ENCODE measurements at regions not wholly inside any gene's neighbourhood (a gene's known extent, or its start where the extent isn't known, plus 50 kb on each side); places are given as distances from the start of the nearest gene placed in this dataset.
"Not testable (repeated sequence)": the region's sequence is repeated elsewhere in the genome, so short reads cannot be mapped to it uniquely, and the experiment has no call there.

DNA sequence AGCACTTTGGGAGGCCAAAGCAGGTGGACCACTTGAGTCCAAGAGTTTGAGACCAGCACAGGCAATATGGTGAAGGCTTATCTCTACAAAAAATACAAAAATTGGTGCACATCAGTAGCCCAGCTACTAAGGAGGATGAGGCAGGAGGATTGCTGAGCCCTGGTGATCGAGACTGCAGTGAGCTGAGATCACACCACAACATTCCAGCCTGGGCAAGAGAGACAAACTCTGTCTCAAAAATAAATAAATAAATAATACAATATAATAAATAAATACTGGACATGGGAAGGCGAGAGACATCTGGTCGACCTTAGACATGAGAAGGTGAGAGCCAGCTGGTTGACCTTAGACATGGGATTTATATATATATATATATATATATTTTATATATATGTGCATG is 119.8 kb upstream of the SLC38A4 start:
- no peak for DNase-seq

DNA sequence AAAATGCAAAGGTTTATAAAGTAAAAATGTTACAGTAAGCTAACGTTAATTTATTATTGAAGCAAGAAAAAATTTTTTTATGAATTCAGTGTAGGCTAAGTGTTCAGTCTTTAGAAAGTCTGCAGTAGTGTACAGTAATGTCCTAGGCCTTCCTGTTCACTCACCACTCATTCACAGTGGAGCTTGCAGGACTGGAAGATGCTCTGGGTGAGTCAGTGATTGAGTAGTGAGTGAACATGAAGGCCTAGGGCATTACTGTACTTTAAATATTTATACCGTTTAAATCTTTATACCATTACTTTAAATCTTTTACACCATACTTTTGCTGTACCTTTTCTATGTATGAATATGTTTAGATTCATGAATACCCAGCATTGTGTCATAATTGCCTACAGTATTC is 120.3 kb upstream of the SLC38A4 start:
- no peak for DNase-seq

DNA sequence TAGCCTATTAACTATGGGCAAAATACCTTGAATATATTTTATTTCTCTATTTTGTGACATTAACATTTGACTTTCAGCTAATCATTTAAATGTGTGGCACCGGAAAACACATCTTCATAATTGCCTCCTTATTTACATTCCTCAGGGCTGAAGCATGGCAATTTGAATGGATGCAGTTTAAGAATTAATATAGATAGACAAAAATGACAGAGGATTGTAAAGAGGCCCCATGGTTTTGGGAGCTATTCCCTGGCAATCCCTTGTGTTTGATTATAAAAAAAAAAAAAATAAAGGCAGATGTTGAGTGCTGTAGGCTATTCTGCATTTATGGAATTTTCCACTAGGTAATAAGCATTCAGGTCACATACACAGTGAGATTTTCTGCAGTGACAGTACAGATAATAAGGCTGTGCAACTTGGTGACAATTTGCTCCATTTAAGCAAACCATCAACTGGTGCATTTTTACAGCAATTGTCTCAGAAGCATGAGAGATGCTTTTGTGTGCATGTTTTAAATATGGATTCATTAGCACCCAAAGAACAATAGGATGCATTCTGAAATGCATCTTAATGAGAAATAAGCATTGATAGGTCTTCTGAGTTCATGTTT is 123.2 kb upstream of the SLC38A4 start:
- DNase-seq, result no peak

DNA sequence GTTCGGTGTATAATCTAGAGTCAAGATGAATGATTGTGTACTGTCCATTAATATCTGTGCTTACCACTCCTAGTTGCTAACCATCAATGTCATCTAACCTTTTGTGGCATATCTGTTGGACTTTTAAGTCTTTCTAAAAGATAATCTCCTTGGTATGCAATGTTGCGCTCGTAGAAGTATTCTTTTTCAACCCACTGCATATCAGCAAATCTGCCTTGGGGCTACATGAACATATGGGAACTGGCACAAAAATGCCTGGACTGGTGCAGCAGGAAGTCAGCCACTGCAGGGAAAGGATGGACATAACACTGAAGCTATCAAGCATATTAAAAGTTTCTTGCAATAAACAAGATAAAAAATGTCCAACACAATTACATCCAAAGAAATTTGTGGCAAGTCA is 124.3 kb upstream of the SLC38A4 start:
- DNase-seq, result no peak

DNA sequence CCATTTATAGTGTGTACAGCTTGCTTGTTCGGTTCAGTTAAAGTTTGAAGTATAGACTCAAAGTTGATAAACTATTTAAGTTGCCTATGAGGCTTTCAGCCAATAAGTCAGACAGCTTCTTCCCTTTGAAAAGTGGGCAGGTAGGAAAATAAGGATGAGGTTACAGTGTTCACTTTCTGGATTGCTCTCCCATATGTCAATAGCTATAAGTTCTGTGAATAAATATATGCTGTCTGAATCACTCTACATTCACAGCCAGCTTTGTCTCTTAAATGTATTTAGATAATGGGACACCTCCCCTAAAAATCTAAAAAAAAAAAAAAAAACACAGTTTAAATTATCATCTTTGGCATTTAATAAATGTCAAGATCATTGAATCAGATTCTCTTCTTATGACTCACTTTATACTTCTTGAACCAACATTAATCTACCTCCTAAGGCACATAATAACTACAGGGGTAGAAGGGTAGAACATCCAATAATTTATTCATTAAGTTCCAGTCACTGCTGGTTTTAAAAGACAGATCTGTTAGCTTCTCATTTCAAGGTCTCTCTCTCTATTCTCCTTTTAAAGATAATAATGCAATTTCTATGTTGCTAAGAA is 126.4 kb upstream of the PCED1B start:
- DNase-seq, result no peak

DNA sequence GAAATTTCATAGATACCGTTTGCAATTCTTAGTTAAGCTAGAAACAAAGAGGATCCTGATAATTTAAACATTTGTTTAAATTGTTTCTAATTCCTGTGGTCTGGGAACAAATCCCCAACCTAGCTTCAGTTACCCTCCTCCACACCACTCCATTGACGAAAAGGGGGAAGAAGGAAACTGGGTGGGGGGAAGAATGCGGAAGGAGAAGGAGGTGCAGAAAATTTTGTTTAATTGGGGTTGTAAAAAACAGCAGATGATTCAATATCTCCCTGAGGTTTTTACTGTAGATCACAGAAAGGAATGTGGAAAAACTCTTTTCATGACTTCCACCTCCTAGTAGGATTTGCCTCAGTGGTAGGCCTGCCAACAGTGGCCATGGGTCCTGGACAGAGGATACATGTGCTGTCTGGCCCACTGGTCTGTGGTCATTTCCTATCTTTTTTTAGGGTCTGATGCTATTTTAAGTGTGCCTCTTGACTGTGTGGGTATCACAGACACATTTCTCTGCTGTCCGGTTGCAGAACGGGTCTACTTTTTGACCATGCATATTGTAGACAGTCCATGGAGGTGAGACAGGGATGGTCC is 122.9 kb upstream of the PCED1B start:
- DNase-seq, result no peak

DNA sequence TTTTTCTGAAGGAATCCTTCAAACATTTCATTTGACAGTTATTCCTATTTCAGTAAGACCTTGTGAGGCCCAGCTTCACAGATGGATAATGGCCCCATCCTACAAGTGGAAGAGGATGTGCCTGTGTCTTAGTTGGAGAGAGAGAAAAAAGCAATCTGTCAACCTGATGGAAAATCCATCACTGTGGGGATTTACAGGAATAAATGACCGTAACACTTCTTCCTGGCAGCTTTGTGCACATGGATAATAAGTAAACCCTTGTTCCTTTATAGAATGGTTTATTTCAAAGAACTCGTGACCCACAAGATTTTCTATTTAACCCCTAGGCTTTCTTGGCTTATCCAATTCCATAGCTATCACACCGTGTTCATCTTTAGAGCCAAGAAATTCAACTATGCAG is 121.4 kb upstream of the PCED1B start:
- no peak for DNase-seq

DNA sequence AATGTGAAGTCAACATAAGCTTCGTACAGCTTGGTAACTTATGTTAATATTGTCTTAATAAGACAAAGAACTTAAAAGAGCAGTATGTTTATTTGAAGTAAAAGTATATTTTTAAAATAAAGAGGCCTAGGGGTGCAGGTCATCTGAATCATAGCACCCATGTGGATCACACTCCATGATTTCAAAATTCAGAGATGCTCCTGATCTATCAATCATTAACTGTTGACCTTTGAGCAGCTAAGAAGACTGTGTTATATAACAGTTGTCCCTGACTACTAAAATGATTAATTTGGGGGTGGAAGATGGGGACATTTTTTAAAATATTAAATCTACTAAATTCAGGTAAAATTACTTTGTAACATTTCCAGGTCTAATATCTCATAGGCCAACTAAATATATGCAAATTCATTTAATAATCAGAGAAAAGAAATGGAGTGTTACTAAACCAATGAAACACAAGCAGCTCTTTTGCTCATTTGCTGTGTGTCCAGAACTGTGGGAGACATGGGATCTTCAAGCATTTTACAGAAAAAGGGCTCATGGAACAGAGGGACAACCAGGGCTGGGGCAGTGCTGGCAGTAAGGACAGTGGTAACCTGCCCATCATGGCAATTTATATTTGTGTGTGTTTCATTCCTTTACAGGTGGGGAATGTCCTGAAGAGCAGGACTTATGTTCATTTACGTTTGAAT is 120.7 kb upstream of the PCED1B start:
- DNase-seq, result no peak

DNA sequence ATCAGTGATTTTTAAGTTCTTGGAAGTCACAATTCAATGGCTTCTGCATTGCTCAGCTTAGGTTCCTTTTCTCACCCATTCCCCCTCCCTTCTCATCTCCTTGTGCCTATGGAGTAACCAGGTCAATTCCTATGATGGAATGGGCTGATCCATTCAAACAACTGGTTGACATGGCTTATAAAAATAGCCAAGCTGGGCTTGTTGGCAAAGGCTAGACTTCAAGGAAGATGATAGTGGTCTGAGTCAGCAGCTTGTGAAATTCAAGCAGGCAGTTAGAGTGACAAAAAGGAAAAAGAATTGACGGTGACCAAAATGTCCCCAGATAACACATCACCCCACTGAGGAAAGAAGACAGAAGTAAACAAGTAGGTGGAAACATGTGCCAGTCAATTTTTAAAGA is 119.9 kb upstream of the PCED1B start:
- DNase-seq, result peak; percentile 20 to 82 (median 22)

DNA sequence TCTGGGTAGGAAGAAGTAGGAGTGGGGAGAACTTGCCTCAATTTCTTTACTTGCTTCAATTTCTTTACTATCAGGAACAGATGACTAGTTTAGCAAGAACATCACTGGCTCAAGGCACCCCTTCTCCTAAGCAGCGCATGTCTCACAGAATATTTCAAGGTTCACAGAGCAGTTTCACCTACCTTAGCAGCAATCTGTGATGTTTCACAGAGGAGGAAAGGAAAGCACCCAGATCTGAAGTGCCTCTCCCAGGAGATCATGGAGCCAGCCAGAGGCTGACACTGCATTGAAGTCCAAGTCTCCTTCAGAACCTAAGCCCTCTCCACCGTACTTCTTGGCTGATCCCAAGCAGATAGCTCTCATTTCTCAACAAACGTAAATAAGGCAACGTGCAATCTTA is 118.7 kb upstream of the PCED1B start:
- DNase-seq, result no peak

DNA sequence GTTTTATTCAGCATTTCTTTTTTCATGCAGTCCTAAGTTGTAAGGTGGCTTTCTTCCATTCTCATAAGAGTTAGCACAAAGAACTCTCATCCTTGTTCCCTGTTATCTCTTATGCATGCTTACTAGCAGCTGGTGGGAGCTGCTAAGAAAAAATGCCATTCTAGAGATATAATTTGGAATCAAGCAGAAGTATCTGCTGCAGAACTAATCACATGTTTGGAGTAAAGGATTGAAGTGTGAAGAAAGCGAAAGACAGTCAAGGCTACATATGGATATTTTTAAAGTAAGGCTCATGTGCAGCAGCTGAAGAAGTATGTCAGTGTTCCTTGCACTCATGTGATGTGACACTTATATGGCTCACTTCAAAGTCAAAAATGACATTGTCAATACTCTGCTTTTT is 116.2 kb upstream of the PCED1B start:
- DNase-seq, result no peak

DNA sequence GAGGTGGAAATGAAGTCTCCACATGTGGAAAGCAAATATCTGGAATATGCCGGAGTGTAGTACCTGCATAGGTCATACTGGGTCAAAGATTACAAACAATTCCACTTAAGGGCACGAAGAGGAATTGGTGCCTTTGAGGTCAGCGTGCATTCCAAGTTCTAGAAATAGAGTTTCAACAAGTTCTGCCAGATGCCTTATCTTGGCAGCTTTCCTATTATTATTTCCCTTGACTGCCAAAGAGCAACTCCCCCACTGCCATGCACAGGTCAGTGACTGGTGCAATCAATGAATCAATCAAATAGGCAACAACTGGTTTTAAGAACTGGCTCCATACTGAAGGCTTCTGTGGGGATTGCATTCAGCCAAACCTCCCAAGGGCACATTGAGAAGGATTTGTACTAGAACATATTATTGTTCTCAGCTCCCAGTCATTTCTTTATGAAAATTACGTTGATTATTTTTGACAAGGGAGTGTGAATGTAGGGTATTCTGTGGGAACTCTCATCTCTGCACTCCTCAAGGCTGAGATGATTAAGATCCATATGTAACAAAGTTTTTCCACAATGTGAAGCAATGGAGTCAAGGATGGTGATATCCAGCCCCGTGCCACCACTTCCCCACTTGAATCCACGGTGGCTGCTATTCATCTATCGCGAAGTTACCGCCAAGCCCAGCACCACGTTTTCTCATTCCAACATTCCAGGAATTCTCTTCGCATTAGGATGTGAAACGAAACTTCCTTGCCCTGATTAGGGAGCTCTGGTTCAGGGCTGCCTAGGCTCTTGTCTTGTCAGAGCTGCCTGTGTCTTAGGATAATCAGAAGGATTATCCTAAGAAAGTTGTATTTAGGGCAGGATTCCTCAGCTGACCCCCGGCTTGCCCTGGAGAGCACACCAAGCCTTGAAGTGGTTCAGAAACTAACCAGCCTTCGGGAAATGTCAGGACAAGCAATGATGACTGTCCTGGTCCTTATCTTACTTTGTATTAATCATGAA is 115.1 kb upstream of the PCED1B start:
- DNase-seq, result peak in 1 of 3 donors; percentile 62

DNA sequence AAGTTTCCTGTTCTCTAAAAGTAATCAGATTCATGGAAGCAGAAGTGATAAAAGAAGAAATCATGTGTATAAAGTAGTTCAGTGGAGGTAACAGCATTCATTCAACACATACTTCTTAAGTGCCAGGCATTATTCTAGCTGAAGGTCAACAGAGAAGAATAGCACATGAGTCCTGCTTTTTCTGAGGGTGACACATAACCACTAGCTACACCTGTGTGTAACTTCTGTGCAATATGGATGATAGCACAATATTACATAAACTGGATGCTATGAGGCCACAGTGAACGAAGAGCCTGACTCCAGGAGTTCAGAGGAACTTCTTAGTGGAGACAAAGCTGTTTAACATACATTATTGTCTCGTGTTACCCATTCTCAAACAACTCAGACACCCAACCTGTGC is 114.3 kb upstream of the PCED1B start:
- no peak for DNase-seq

DNA sequence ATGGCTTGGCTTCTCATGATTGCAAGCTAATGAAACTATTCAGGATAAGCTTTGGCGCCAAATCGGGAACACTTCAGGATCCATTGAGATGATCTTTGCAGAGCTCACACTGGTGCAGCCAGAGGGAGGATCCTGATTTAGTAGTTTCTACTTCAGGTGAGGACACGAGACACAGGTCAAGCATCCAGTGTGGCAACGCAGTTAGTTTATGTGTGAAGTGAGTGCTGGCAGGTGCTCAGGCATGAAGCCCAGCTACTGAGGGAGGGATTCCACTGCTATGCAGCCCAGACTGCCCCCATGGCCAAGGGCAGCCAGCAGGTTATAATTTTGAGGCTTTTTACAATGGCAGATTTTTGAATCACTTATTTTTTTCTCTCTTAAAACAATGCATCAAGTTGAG is 113.5 kb upstream of the PCED1B start:
- no peak for DNase-seq

DNA sequence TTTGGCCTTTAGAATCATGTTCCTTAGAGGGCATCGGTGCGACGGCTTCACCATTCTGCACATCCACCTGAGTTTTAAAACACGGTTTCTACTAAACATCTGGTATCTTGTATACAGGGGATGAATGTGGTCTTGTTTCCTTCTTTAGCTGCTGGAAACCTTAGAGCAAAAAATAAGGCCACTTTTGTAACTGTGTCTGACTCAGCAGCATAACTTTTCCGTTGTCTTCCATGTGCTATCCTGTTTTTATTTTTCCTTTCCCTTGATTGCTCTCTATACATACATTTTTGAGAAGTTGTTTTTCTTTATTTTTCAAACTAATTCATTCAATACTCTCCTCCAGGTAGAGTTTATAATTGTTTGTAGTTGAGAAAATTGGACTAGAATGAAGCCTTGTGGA is 108.8 kb upstream of the PCED1B start:
- no peak for DNase-seq

DNA sequence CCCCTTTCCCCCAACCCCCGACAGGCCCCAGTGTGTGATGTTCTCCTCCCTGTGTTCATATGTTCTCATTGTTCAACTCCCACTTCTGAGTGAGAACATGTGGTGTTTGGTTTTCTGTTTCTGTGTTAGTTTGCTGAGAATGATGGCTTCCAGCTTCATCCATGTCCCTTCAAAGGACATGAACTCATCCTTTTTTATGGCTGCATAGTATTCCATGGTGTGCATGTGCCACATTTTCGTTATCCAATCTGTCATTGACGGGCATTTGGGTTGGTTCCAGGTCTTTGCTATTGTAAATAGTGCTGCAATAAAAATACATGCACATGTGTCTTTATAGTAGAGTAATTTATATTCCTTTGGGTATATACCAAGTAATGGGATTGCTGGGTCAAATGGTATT is 105.5 kb upstream of the PCED1B start:
- DNase-seq, result not testable (repeated sequence)

DNA sequence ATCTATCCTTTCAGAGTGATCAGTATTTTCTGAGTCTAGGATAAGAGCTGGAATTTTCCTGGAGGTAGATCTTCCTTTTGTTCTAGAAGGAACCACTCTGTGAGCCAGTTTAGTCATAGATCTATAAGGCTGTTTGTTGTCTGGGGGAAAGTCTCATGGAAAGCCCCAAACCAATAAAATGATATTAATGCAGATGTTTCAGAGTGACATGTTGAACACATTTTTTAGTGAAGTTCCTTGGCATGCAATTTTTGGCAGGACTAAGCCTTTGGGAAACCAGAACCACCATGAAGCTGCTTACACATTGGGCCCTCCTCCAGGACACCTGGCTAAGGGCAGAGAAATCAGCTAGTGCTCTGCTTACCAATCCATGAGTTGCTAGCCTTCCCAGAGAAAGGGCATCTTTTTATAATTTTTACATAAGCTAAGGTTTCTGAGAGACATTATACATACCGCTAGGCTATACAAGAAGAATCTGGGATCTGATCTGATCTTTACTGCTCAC is 101.5 kb upstream of the PCED1B start:
- DNase-seq, result no peak

DNA sequence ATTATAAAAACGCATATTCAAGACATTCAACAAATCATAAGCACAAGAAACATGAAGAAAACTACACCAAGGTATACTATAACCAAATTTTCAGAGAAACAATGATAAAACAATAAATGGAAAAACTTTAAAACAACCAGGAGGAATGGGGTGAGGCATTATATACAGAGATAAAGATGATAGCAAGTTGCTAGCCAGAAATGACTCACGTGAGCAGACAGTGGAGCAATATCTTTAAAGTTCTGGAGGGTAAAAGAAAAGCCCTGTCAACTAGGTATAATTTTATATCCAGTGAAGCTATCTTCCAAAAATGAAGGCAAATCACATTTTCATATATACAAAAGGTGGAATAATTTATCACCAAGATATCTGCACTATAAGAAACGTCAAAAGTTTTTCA is 97.8 kb upstream of the PCED1B start:
- DNase-seq, result no peak

DNA sequence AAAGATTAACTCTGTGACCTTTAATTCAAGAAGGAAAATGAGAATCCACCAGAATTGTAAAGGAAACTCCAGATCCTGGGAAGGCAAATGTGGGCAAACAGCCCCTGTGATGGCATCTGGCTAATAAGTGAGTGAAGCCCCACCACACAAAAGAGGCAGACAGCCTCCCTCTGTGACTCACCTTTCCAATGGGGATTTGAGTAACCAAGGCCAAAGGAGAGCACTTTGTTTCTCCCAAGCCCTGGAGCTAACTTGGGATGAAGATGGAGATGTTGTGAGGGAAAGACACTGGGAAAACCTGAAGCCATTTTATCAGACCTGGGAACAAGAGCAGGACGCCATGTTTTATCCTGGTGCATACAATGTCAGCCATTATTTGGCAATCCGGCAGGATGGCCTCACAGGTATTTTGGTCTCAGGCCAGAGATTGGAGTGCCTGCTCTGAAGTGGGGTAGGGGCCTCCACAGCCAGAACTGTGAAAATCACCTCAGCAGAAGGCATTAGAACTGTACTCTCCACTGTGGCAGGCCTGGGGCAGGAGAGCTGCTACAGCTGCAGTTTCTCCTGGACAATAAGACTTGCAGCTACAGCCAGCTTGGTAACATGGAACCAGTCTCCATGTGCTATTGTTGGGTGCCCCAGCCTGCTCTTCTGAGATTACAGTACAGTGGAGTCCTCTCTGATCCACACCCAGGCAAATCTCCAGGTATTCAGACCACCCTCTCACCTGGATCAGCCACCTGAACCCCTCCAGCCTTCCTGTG is 96.6 kb upstream of the PCED1B start:
- DNase-seq, result no peak

DNA sequence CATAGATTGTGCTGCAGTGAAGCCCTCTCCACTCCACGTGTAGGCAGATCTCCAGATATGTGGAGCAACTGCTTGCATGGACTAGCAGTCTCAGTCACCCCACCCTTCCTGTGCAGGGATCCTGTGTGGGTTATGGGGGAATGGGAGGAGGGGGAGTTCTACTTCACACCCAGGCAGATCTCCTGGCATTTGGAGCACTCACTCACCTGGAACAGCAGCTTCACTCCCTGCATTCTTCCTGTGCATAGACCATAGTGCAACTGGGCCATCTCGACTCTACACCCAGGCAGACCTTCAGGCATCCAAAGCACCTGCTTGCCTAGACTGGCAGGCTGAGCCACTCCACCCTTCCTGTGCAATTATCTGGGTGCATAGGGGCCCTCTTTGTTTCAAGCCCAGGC is 96.0 kb upstream of the PCED1B start:
- DNase-seq, result no peak
